B cell (primary cell): ENCODE measurements at regions not wholly inside any gene's neighbourhood (a gene's known extent, or its start where the extent isn't known, plus 50 kb on each side); places are given as distances from the start of the nearest gene placed in this dataset.

ENCODE experiments used
- CTCF ChIP-seq: fragments of 200-600 bp; IDR thresholded peaks from one replicate; pipeline ENCODE4 v1.8.0; 2022; ENCODE audit warnings: antibody characterized with exemption, mild to moderate bottlenecking
- EZH2 ChIP-seq: IDR thresholded peaks from 2 replicates; pipeline ENCODE4 v1.6.1; 2012; ENCODE audit warnings: borderline replicate concordance, low read depth, mild to moderate bottlenecking, moderate library complexity, low read length; ENCODE audit not compliant: insufficient read depth, poor library complexity, severe bottlenecking

GRCh38 chr18:52208646-52209045 is 131.4 kb upstream of the DCC start:
- TF ChIP-seq CTCF: no peak
- no peak for TF ChIP-seq EZH2
